ENCODE measurements at regions not wholly inside any gene's neighbourhood (a gene's known extent, or its start where the extent isn't known, plus 50 kb on each side); places are given as distances from the start of the nearest gene placed in this dataset.
A peak's percentile ranks its signal among the peaks of the same experiment; 100 is the strongest.

DNA sequence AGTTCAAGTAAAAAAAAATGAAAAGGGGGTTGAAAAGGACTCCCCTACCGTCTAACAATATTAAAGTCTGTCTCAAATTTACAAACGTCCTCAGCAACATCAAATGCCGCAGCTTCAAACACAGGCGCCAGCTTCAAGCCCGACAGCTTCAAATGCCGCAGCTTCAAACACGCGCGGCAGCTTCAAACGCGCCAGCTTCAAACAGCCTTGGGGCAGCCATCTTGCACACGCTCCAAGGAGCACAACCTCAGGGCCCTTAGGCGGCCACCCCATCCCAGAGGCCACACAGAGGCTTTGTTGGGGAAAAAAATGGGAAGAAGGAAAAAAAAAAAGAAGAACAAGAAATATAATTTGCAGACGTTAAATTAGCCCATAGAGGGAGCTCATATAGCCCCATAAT lies 244.4 kb upstream of the VRK2 start:
- intact Hi-C loops (cut with micrococcal nuclease): no loop called here
- Histone ChIP-seq H3K4me1 (ENCODE audit: insufficient read depth, low read length) (no peaks in the 10 kb centered on the region), H3K27me3 (ENCODE audit: low read length) (no peaks in the 10 kb centered on the region), H4K20me1 (ENCODE audit: low read length) (no peaks in the 10 kb centered on the region), H3F3A (ENCODE audit: low read length, unreplicated experiment) (no peaks in the 10 kb centered on the region), H3K27ac (ENCODE audit: low read length) (no peak overlapping the region), H3K4me2 (ENCODE audit: low read length) (no peak overlapping the region), H3K9me3 (ENCODE audit: low read length) (0 out of 2 replicates have a peak, but pooled peaks cover 5% of the 10 kb centered on the region), H3K9me2 (replicated peaks; ENCODE audit: low read length) (no peaks in the 10 kb centered on the region), H3K9ac (ENCODE audit: low read length) (no peak overlapping the region), H3K79me2 (ENCODE audit: low read length) (no peaks in the 10 kb centered on the region), H2AFZ (ENCODE audit: low read length) (no peak overlapping the region), H3K36me3 (ENCODE audit: low read depth, low read length) (no peaks in the 10 kb centered on the region), H3K4me3 (ENCODE audit: low read length) (no peak overlapping the region)
- ATAC-seq: no peak
- TF ChIP-seq EZH2 (IDR thresholded peaks at IDR 0.05; ENCODE audit: low read length, unreplicated experiment): no peak
- TF ChIP-seq EZH2phosphoT487 (IDR thresholded peaks at IDR 0.05; ENCODE audit: borderline replicate concordance, low read length): no peak
- TF ChIP-seq, protein P1, sequence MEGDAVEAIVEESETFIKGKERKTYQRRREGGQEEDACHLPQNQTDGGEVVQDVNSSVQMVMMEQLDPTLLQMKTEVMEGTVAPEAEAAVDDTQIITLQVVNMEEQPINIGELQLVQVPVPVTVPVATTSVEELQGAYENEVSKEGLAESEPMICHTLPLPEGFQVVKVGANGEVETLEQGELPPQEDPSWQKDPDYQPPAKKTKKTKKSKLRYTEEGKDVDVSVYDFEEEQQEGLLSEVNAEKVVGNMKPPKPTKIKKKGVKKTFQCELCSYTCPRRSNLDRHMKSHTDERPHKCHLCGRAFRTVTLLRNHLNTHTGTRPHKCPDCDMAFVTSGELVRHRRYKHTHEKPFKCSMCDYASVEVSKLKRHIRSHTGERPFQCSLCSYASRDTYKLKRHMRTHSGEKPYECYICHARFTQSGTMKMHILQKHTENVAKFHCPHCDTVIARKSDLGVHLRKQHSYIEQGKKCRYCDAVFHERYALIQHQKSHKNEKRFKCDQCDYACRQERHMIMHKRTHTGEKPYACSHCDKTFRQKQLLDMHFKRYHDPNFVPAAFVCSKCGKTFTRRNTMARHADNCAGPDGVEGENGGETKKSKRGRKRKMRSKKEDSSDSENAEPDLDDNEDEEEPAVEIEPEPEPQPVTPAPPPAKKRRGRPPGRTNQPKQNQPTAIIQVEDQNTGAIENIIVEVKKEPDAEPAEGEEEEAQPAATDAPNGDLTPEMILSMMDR (conservative IDR thresholded peaks at IDR 0.05; ENCODE audit: low read depth, low read length): peak; percentile 40
- ChIA-PET POLR2A (ENCODE audit: unreplicated experiment) (no interaction called here), CTCF (no interaction called here)
- BruUV-seq (replicated peaks): no TSS peak
- DNase-seq: no peak

DNA sequence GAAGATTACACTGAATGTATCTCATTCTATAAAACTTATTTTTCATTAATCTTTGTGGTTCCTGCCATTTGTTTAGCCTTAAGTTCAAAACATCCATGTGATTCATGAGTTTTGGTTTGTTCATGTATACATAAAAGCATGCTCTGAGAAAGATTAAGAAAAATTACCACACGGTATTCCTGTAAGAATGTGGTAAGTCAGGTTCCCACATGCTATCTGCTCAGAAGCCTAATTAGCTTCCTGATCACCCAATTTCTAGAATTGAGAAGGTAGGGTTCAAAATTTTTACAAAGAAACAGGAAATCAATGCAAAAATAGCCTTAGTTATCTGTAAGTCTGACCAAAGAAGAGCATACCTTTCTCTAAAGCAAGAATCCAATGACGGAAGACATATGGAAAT lies 241.6 kb upstream of the VRK2 start:
- Histone ChIP-seq H4K20me1 (ENCODE audit: low read length) (no peaks in the 10 kb centered on the region), H2AFZ (ENCODE audit: low read length) (no peak overlapping the region), H3F3A (ENCODE audit: low read length, unreplicated experiment) (no peaks in the 10 kb centered on the region), H3K27ac (ENCODE audit: low read length) (no peak overlapping the region), H3K27me3 (ENCODE audit: low read length) (no peaks in the 10 kb centered on the region), H3K79me2 (ENCODE audit: low read length) (no peaks in the 10 kb centered on the region), H3K4me2 (ENCODE audit: low read length) (no peak overlapping the region), H3K9me3 (ENCODE audit: low read length) (no peaks in the 10 kb centered on the region), H3K9ac (ENCODE audit: low read length) (no peak overlapping the region), H3K4me3 (ENCODE audit: low read length) (no peak overlapping the region), H3K4me1 (ENCODE audit: insufficient read depth, low read length) (no peaks in the 10 kb centered on the region), H3K9me2 (replicated peaks; ENCODE audit: low read length) (no peaks in the 10 kb centered on the region), H3K36me3 (ENCODE audit: low read depth, low read length) (no peaks in the 10 kb centered on the region)
- no TSS peak for BruUV-seq (replicated peaks)
- TF ChIP-seq, protein P1 (conservative IDR thresholded peaks at IDR 0.05; ENCODE audit: low read depth, low read length): no peak
- TF ChIP-seq EZH2 (IDR thresholded peaks at IDR 0.05; ENCODE audit: low read length, unreplicated experiment): no peak
- TF ChIP-seq EZH2phosphoT487 (IDR thresholded peaks at IDR 0.05; ENCODE audit: borderline replicate concordance, low read length): no peak
- ATAC-seq (no peak), DNase-seq (no peak)
- CTCF ChIA-PET: no interaction called here
- intact Hi-C loops (cut with micrococcal nuclease): no loop called here
- POLR2A ChIA-PET (ENCODE audit: unreplicated experiment): no interaction called here

DNA sequence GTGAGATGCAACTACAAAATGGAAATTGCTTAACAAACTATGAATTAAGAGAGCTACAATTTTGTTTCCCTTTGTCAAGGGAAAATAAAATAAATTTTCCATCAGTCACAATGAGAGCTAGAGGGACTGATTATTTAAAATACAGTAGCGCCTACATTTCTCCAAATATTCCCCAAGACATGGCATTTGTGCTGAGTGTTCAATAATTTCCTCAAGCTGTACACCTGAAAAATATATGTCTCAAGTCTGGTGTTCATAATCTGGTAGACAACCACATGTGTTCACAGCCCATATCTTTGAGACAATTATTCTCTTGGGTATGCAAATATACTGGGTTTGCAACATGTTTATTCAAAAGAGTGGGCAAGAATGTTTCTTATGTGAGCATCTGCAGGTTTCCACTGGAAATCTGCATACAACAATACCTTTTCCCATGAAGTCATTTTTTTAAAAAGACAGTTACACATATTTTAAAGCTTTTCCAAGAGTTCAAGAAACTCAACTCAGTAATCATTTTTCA lies 240.1 kb upstream of the VRK2 start:
- no peaks in the 10 kb centered on the region for H3K79me2 ChIP-seq (ENCODE audit: low read length)
- no peaks in the 10 kb centered on the region for H4K20me1 ChIP-seq (ENCODE audit: low read length)
- H3K9me2 ChIP-seq (replicated peaks; ENCODE audit: low read length): no peaks in the 10 kb centered on the region
- ChIA-PET POLR2A (ENCODE audit: unreplicated experiment) (no interaction called here), CTCF (no interaction called here)
- H3K4me1 ChIP-seq (ENCODE audit: insufficient read depth, low read length): no peaks in the 10 kb centered on the region
- no peak overlapping the region for H3K4me3 ChIP-seq (ENCODE audit: low read length)
- H2AFZ ChIP-seq (ENCODE audit: low read length): no peak overlapping the region
- H3K9me3 ChIP-seq (ENCODE audit: low read length): no peaks in the 10 kb centered on the region
- no TSS peak for BruUV-seq (replicated peaks)
- no peaks in the 10 kb centered on the region for H3K27me3 ChIP-seq (ENCODE audit: low read length)
- H3K4me2 ChIP-seq (ENCODE audit: low read length): no peak overlapping the region
- no peaks in the 10 kb centered on the region for H3F3A ChIP-seq (ENCODE audit: low read length, unreplicated experiment)
- no peak for TF ChIP-seq EZH2 (IDR thresholded peaks at IDR 0.05; ENCODE audit: low read length, unreplicated experiment)
- TF ChIP-seq, protein P1 (conservative IDR thresholded peaks at IDR 0.05; ENCODE audit: low read depth, low read length): no peak
- intact Hi-C loops (cut with micrococcal nuclease): no loop called here
- no peaks in the 10 kb centered on the region for H3K36me3 ChIP-seq (ENCODE audit: low read depth, low read length)
- DNase-seq: no peak
- H3K9ac ChIP-seq (ENCODE audit: low read length): no peak overlapping the region
- no peak overlapping the region for H3K27ac ChIP-seq (ENCODE audit: low read length)
- ATAC-seq: no peak
